GM12892 (cell line): ENCODE measurements at regions not wholly inside any gene's neighbourhood (a gene's known extent, or its start where the extent isn't known, plus 50 kb on each side); places are given as distances from the start of the nearest gene placed in this dataset.

Experiments used
- POLR2A ChIP-seq: IDR thresholded peaks from 2 replicates; pipeline ENCODE4 v1.6.1; 2011; ENCODE audit warnings: low read depth, low read length, control low read depth
- POLR2AphosphoS5 ChIP-seq: IDR thresholded peaks from 2 replicates; pipeline ENCODE4 v1.6.1; 2011; ENCODE audit warnings: low read depth, low read length, control low read depth
- TAF1 ChIP-seq: IDR thresholded peaks from 2 replicates; pipeline ENCODE4 v1.6.1; 2011; ENCODE audit warnings: low read depth, mild to moderate bottlenecking, control low read depth, low read length, borderline replicate concordance

GRCh38 chr3:117963858-117964257 is 1070.8 kb downstream of the IGSF11 start:
- TF ChIP-seq POLR2A (no peak), POLR2AphosphoS5 (no peak), TAF1 (no peak)
